Activated naive CD4-positive, alpha-beta T cell treated with anti-CD3 and anti-CD28 coated beads, Interleukin-2, amount 50 U/mL, for 24 hours (primary cell): ENCODE measurements at regions not wholly inside any gene's neighbourhood (a gene's known extent, or its start where the extent isn't known, plus 50 kb on each side); places are given as distances from the start of the nearest gene placed in this dataset.
"Not testable (repeated sequence)": the region's sequence is repeated elsewhere in the genome, so short reads cannot be mapped to it uniquely, and the experiment has no call there.

Source experiments
- H3K27ac Mint-ChIP-seq: one replicate; pipeline ENCODE4 v1.8.0; 2021; ENCODE audit warnings: mild to moderate bottlenecking, mixed read lengths
- H3K27me3 Mint-ChIP-seq: one replicate; pipeline ENCODE4 v1.8.0; 2021; ENCODE audit warnings: mixed read lengths
- H3K36me3 Mint-ChIP-seq: one replicate; pipeline ENCODE4 v1.8.0; 2021; ENCODE audit warnings: mixed read lengths
- H3K4me1 Mint-ChIP-seq: one replicate; pipeline ENCODE4 v1.8.0; 2021; ENCODE audit warnings: mixed read lengths
- H3K4me3 Mint-ChIP-seq: one replicate; pipeline ENCODE4 v1.8.0; 2021; ENCODE audit warnings: mild to moderate bottlenecking, mixed read lengths
- H3K9me3 Mint-ChIP-seq: one replicate; pipeline ENCODE4 v1.8.0; 2021; ENCODE audit warnings: mixed read lengths

- Mint-ChIP-seq H3K4me1 (no peaks in the 10 kb centered on the region), H3K36me3 (peaks cover 2% of the 10 kb centered on the region), H3K4me3 (no peak overlapping the region), H3K27ac (no peak overlapping the region), H3K9me3 (no peaks in the 10 kb centered on the region), H3K27me3 (peaks cover 9% of the 10 kb centered on the region)
These were observed 180.0 kb upstream of the CCL2 start for GRCh38 chr17:34075076-34075475.

DNA sequence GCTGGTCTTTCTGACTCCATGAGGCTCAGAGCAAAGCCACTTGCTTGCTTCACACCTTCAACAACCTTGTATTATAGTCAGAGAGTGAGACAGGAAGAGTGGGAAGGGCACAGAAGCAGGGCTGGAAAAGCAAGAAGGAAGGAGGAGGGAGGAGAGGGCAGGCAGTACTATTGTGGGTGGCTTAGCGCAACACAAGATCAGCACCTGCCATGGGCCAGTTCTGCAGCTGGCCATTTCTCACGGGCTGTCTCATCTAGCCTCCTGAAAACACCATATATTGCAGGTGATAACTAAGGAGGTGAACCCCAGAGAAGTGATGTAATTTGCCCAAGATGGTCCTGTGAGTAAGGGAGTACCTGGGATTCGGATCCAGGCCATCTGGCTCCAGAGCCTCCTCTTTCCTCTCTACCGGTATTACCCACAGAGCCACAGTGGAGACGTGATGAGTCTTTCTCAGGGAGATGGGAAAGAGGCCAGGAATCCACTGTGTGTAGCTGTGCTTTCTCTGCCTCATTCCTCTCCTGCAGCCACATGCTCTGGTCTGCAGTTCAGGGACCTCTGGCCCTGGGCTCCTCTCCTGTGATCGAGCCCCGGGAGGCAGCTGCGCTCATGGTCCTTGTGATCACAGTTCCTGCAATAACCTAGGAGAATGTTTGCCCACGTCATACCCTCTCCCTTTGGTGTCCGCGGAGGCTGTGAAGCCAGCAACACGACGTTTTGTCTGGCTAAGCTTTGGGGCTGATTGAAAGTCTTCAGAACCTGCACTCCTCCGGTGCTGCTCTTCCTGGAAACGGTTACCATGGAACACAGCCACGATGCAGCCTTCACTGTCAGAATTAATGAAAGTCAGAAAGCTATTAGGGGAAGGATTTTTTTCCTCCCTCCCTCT, 178.1 kb upstream of the CCL2 start:
- Mint-ChIP-seq H3K27me3 (peaks cover 8% of the 10 kb centered on the region), H3K36me3 (peaks cover 2% of the 10 kb centered on the region), H3K4me3 (no peak overlapping the region), H3K27ac (no peak overlapping the region), H3K4me1 (no peaks in the 10 kb centered on the region), H3K9me3 (no peaks in the 10 kb centered on the region)

- no peaks in the 10 kb centered on the region for H3K9me3 Mint-ChIP-seq
- H3K27me3 Mint-ChIP-seq, result peaks cover 7% of the 10 kb centered on the region
- H3K4me3 Mint-ChIP-seq, result no peak overlapping the region
- H3K27ac Mint-ChIP-seq, result no peak overlapping the region
- no peaks in the 10 kb centered on the region for H3K4me1 Mint-ChIP-seq
- peaks cover 1% of the 10 kb centered on the region for H3K36me3 Mint-ChIP-seq
These were observed 173.8 kb upstream of the CCL2 start for GRCh38 chr17:34081269-34081668.

DNA sequence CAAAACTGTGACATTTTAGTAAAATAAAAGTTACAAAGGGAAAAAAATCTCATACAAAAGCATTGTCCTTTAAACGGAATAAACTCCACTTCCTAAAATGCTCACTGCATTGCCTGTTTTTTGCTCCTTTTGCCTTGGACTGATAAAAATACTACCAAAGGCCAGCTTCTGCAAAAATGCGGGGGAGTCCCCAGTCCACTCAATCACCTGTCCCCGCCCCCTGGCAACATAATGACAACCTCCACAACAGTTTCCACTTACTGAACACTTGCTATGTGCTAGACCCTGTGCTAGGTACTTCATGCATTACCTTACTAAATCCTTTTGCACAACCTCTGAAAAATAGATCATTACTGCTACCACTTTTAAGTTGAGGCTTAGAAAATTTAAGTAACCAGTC, 172.7 kb upstream of the CCL2 start:
- no peaks in the 10 kb centered on the region for H3K4me1 Mint-ChIP-seq
- H3K9me3 Mint-ChIP-seq, result no peaks in the 10 kb centered on the region
- H3K27ac Mint-ChIP-seq, result no peak overlapping the region
- peaks cover 5% of the 10 kb centered on the region for H3K27me3 Mint-ChIP-seq
- H3K4me3 Mint-ChIP-seq, result no peak overlapping the region
- H3K36me3 Mint-ChIP-seq, result no peaks in the 10 kb centered on the region

DNA sequence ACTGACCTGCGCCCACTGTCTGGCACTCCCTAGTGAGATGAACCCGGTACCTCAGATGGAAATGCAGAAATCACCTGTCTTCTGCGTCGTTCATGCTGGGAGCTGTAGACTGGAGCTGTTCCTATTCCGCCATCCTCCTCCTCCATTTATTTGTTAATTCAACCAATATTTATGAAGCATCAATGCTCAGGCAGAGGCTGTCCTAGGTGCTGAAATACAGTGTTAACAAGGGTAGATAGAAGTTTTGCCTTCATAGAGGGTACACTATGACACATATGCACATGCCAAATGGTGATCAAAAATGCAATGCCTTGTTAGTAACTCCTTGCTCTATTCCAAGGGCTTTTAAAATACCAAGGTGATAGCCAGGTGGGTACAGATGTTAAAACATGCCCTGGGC, 166.0 kb upstream of the CCL2 start:
- H3K36me3 Mint-ChIP-seq, H3K27ac Mint-ChIP-seq, H3K4me1 Mint-ChIP-seq, H3K4me3 Mint-ChIP-seq, H3K9me3 Mint-ChIP-seq: not testable (repeated sequence)
- H3K27me3 Mint-ChIP-seq, result peaks cover 10% of the 10 kb centered on the region

- no peak overlapping the region for H3K27ac Mint-ChIP-seq
- H3K9me3 Mint-ChIP-seq, result no peaks in the 10 kb centered on the region
- H3K4me3 Mint-ChIP-seq, result no peak overlapping the region
- H3K36me3 Mint-ChIP-seq, result no peaks in the 10 kb centered on the region
- no peaks in the 10 kb centered on the region for H3K4me1 Mint-ChIP-seq
- peaks cover 13% of the 10 kb centered on the region for H3K27me3 Mint-ChIP-seq
These were observed 164.5 kb upstream of the CCL2 start for GRCh38 chr17:34090593-34090992.

DNA sequence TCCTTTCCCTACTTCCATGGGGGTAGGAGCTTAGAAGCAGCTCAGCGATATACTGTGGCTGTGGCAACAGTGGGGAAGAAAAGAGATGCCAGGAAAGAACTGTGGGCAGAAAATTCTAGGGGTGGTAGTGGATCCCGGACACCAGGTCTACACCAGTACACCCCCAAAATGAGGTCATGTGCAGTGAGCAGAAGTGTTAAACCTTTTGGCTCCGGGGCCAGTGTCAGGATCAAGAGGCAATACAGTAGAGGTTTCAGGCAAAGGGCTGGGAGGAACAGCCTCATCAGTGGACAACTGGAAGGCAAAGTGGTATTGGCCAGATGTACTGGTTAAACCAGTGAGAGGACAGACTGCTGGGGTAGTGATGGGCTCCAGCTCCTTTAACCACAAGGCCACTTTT, 163.1 kb upstream of the CCL2 start:
- Mint-ChIP-seq H3K27ac (no peak overlapping the region), H3K36me3 (no peaks in the 10 kb centered on the region), H3K27me3 (peaks cover 18% of the 10 kb centered on the region)

DNA sequence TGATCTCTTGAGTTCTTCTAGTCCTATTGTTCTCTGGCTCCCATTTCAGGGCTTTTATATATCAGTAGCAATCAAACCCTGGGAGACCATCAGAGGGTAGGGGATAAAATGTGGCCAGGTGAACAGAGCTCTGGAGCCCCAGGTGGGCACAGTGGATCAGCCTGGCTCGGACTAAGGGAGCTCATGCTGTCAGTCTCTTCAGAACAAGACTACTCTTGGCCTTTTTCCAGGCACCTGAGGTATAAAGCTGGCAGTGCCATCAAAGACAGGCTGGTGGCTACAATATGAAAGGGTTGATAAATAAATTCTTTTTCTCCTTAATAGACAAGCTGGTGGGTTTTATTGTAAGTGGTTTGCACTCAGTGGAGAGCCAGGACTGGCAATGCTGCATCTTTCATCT, 160.0 kb upstream of the CCL2 start:
- no peak overlapping the region for H3K27ac Mint-ChIP-seq
- no peaks in the 10 kb centered on the region for H3K9me3 Mint-ChIP-seq
- H3K4me1 Mint-ChIP-seq, result no peaks in the 10 kb centered on the region
- no peak overlapping the region for H3K4me3 Mint-ChIP-seq
- H3K36me3 Mint-ChIP-seq, result no peaks in the 10 kb centered on the region
- H3K27me3 Mint-ChIP-seq, result peaks cover 15% of the 10 kb centered on the region

More for the DNA sequence above, 163.1 kb upstream of the CCL2 start:
- no peaks in the 10 kb centered on the region for H3K4me1 Mint-ChIP-seq
- H3K9me3 Mint-ChIP-seq, result no peaks in the 10 kb centered on the region
- no peak overlapping the region for H3K4me3 Mint-ChIP-seq

GRCh38 chr17:34098699-34099098, 156.4 kb upstream of the CCL2 start:
- H3K27ac Mint-ChIP-seq, result no peak overlapping the region

DNA sequence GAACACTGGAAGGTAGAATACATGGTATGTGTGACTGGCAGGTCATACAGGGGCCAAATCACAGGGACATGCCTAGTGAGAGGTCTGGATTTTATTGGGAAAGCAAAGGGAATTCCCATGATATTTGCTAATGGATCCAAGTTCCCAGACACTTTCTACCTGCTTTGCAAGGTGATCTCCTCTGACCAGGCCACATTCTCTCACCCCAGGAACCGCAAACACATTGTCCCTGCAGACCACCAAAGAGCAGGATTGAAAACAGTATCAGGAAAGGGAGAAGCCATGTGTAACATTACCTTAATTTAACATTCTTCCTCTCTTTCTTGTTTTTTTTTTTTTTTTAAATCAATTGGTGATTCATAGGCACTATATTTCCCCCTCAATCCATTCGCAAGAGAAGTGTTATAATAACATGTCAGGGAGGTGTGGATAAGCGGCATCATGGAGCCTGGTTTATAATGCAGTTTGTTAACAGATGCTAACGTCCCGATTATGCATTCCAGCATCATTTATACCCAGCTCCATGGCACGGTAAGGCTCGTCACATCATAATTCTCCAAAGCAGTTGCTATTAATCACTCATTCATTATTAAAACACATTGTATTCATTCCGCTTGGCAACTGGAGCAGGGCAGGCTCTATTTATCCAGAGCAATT, 155.1 kb upstream of the CCL2 start:
- H3K4me3 Mint-ChIP-seq, result no peak overlapping the region

More at GRCh38 chr17:34098699-34099098, 156.4 kb upstream of the CCL2 start:
- Mint-ChIP-seq H3K4me3 (no peak overlapping the region), H3K36me3 (no peaks in the 10 kb centered on the region), H3K4me1 (no peaks in the 10 kb centered on the region), H3K9me3 (no peaks in the 10 kb centered on the region), H3K27me3 (peaks cover 8% of the 10 kb centered on the region)

DNA sequence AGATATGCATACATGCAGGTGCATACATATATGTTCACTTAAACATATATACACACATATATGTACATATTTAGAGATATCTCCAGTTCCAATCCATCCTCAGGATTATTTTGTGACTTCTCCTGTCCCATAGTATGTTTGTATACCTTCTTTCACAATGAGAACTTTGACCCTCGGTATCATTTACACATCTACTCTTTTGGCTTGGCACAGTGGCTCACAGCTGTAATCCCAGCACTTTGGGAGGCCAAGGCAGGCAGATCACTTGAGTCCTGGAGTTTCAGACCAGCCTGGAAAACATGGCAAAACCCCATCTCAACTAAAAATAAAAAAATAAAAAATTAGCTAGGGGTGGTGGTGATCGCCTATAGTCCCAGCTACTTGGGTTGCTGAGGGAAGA, 148.1 kb upstream of the CCL2 start:
- no peaks in the 10 kb centered on the region for H3K4me1 Mint-ChIP-seq
- H3K27me3 Mint-ChIP-seq, result peaks cover 6% of the 10 kb centered on the region
- no peak overlapping the region for H3K4me3 Mint-ChIP-seq
- H3K36me3 Mint-ChIP-seq, result no peaks in the 10 kb centered on the region
- no peak overlapping the region for H3K27ac Mint-ChIP-seq
- H3K9me3 Mint-ChIP-seq, result no peaks in the 10 kb centered on the region

More for the DNA sequence above, 155.1 kb upstream of the CCL2 start:
- Mint-ChIP-seq H3K27me3 (peaks cover 5% of the 10 kb centered on the region), H3K9me3 (no peaks in the 10 kb centered on the region), H3K27ac (no peak overlapping the region), H3K4me1 (no peaks in the 10 kb centered on the region), H3K36me3 (no peaks in the 10 kb centered on the region)

DNA sequence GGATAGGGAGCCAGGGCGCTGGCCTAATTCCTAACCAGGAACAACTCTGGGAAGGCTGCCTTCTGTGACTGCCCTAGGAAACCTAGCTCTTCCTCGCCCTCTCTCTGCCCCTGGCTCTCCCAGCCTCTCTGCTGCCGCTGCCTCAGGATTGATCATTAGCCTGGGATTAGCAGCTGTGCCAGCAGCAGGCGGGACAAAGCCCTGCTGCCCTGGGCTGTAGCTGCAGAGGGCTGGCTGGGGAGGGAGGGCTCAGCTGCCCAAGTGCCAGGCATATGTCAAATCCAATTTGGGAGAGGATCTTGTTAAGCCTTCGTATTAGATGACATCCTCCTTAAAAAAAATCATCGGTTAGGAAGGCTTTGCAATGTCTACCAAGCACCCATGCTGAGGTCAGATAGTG, 144.8 kb upstream of the CCL2 start:
- H3K27me3 Mint-ChIP-seq, result peaks cover 16% of the 10 kb centered on the region
- no peak overlapping the region for H3K4me3 Mint-ChIP-seq
- no peaks in the 10 kb centered on the region for H3K9me3 Mint-ChIP-seq
- no peaks in the 10 kb centered on the region for H3K36me3 Mint-ChIP-seq
- H3K4me1 Mint-ChIP-seq, result no peaks in the 10 kb centered on the region
- no peak overlapping the region for H3K27ac Mint-ChIP-seq

DNA sequence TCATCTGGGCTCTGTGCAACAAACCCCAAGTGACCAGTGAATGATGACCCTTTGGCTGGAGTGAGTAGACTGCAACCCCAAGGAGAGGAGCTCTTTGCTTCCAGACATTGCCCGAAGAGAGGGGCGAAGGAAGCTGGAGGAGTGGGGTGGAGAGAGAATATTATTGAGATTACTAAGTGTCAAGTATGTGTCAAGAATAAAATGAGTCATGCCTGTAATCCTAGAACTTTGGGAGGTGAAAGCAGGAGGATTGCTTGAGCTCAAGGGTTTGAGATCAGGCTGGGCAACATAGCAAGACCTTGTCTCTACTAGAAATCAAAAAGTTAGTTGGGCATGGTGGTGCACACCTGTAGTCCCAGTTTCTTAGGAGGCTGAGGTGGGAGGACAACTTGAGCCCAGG, 142.0 kb upstream of the CCL2 start:
- Mint-ChIP-seq H3K9me3 (no peaks in the 10 kb centered on the region), H3K27ac (no peak overlapping the region), H3K4me3 (no peak overlapping the region), H3K27me3 (peaks cover 13% of the 10 kb centered on the region), H3K36me3 (no peaks in the 10 kb centered on the region), H3K4me1 (no peaks in the 10 kb centered on the region)

DNA sequence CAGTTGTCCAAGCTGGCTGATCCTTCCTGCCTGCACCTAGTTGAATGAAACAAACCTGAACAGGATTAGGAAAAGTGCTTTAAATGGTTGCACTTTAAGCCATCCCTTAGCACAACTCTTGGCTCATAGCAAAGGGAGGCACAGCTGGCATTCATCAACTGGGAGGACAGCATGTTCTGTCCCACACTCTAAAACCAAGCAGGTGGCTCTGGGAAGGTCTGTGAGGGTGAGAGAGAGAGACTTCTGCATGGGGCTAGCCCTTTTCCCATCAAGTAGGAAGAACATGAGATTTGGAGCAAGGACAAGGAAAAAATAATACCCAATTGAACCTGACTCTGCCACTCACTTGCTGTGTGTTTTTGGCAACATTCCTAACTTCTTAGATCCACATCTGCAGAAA, 140.9 kb upstream of the CCL2 start:
- Mint-ChIP-seq H3K27ac (no peak overlapping the region), H3K9me3 (no peaks in the 10 kb centered on the region), H3K36me3 (no peaks in the 10 kb centered on the region), H3K27me3 (peaks cover 13% of the 10 kb centered on the region), H3K4me3 (no peak overlapping the region), H3K4me1 (no peaks in the 10 kb centered on the region)

GRCh38 chr17:34116306-34116705, 138.8 kb upstream of the CCL2 start:
- no peaks in the 10 kb centered on the region for H3K36me3 Mint-ChIP-seq
- no peak overlapping the region for H3K4me3 Mint-ChIP-seq
- H3K9me3 Mint-ChIP-seq, result no peaks in the 10 kb centered on the region
- peaks cover 10% of the 10 kb centered on the region for H3K27me3 Mint-ChIP-seq
- no peak overlapping the region for H3K27ac Mint-ChIP-seq
- H3K4me1 Mint-ChIP-seq, result no peaks in the 10 kb centered on the region

DNA sequence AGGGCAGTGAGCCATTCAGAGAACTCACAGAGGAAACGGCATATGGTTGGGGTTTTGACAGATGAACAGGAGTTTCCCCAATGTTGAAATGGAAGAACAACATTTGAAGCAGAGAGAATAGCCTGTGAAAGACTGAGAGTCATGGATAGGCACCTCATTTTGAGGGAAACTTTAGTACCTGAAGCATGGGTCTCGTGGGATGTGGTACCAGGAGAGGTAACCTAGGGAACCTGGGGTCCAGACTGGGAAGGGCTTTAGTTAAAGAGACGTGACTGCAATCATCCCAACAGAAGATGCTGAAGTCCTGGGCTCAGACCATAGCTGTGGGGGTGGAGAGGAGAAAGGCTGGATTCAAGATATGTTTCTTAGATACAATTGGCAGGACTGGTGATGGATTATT, 137.8 kb upstream of the CCL2 start:
- no peak overlapping the region for H3K4me3 Mint-ChIP-seq
- H3K27ac Mint-ChIP-seq, result no peak overlapping the region
- no peaks in the 10 kb centered on the region for H3K4me1 Mint-ChIP-seq
- peaks cover 13% of the 10 kb centered on the region for H3K27me3 Mint-ChIP-seq
- no peaks in the 10 kb centered on the region for H3K9me3 Mint-ChIP-seq
- H3K36me3 Mint-ChIP-seq, result no peaks in the 10 kb centered on the region
